ENCODE measurements at regions not wholly inside any gene's neighbourhood (a gene's known extent, or its start where the extent isn't known, plus 50 kb on each side); places are given as distances from the start of the nearest gene placed in this dataset.

DNA sequence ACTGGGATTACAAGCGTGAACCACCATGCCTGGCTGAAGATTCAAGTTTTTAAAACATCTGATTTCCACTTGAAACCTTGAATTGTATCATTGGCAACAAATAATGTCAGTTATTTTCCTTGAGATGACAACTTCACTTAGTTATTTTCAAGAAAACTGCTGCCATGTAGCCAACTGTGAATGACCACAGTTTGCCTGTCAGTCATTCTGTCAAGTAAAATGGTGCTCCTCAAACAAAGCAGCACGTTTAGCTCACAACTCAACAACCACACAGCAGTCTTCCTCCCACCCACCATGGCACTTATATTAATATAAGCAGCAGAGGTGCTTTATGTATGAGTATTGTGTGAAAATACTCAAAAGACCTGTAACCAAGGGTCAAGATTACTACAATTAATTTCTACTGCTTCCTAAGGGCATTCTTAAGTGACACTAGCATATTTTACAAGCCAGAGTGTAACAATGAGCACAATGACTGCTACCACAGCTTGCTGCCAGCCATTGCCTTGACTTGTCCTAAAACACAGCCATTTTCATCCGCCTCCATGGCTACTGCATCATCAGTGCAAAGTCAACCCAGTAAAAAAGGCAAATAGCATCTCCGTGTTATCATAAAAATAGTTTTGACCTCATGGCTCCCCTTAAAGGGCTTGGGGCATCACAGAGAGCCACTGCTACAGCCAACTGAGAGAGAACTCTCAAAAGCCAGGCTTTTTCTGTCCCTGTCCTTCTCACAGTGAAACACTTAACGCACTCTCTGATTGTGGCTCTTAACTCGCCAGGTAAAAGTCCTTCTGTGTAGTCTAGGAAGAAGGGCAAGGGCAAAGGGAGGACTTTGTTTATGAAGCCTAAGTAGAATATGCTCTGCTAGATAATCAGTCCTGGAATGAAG lies 96.4 kb upstream of the TAB2 start:
- Mint-ChIP-seq H3K27me3 (ENCODE audit: low read depth) (no peaks in the 10 kb centered on the region), H3K9me3 (no peaks in the 10 kb centered on the region), H3K36me3 (no peaks in the 10 kb centered on the region), H3K27ac (no peak overlapping the region), H3K4me1 (peaks cover 43% of the 10 kb centered on the region), H3K4me3 (no peak overlapping the region)
- TF ChIP-seq, protein P1, sequence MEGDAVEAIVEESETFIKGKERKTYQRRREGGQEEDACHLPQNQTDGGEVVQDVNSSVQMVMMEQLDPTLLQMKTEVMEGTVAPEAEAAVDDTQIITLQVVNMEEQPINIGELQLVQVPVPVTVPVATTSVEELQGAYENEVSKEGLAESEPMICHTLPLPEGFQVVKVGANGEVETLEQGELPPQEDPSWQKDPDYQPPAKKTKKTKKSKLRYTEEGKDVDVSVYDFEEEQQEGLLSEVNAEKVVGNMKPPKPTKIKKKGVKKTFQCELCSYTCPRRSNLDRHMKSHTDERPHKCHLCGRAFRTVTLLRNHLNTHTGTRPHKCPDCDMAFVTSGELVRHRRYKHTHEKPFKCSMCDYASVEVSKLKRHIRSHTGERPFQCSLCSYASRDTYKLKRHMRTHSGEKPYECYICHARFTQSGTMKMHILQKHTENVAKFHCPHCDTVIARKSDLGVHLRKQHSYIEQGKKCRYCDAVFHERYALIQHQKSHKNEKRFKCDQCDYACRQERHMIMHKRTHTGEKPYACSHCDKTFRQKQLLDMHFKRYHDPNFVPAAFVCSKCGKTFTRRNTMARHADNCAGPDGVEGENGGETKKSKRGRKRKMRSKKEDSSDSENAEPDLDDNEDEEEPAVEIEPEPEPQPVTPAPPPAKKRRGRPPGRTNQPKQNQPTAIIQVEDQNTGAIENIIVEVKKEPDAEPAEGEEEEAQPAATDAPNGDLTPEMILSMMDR (IDR thresholded peaks at IDR 0.05; ENCODE audit: unreplicated experiment), result no peak
- no peak for DNase-seq (ENCODE audit: low spot score in 2 of 2, unreplicated experiment in 2 of 2)

DNA sequence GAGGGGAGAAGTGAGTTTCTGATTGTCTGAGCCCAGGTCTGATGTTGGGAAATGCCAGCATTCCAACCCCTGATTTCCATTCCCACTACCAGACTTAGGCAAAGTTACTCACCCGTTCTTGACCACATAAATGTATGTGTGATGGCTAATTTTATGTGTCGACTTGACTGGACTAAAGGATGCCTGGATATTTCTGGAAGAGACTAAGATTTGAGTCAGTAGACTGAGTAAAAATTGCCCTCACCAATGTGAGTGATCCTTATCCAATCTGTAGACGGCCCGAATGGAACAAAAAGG lies 95.8 kb upstream of the TAB2 start:
- no peak for DNase-seq (ENCODE audit: low spot score in 2 of 2, unreplicated experiment in 2 of 2)
- H3K4me1 Mint-ChIP-seq, result peaks cover 49% of the 10 kb centered on the region
- H3K36me3 Mint-ChIP-seq, result no peaks in the 10 kb centered on the region
- no peak overlapping the region for H3K4me3 Mint-ChIP-seq
- H3K27ac Mint-ChIP-seq, result no peak overlapping the region
- TF ChIP-seq, protein P1 (IDR thresholded peaks at IDR 0.05; ENCODE audit: unreplicated experiment), result no peak
- peaks cover 6% of the 10 kb centered on the region for H3K27me3 Mint-ChIP-seq (ENCODE audit: low read depth)
- no peaks in the 10 kb centered on the region for H3K9me3 Mint-ChIP-seq

DNA sequence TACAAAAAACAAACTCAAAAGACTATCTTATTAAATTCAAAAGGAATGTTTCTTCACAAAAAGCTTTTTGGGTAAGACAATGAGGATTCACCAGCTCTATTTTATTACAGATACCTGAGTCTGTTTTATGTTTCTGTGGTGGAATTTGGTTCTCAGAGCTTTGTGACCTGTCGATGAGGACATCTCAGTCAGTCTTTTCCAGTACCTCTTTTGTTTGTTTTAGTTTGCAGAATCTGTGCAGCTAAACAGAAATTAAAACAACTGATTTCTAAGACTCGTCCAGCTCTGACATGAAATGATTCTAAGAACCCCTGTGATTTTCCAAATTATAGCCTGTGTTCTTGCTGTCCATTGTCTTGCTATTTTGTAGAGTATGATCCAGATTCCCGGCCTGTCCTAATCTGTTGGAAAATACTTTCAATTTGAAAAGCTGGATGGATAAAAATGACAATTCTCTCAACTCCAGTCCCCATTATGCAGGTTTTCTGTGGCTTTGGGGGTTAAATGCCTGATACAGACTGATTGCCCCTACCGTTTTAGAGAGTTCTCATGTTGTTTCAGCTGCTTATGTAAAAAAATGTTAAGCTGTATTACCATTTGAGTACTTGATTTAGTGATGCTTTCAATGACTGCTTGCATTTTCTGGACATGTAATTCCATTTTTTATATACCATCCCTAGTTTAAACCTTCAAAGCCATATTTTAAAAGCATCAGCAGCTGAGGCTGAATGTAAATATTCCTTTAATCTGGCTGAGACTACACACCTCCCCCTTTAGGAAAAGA lies 94.2 kb upstream of the TAB2 start:
- H3K27me3 Mint-ChIP-seq (ENCODE audit: low read depth), result peaks cover 12% of the 10 kb centered on the region
- H3K9me3 Mint-ChIP-seq, result no peaks in the 10 kb centered on the region
- H3K27ac Mint-ChIP-seq, result no peak overlapping the region
- TF ChIP-seq, protein P1 (IDR thresholded peaks at IDR 0.05; ENCODE audit: unreplicated experiment), result no peak
- no peak overlapping the region for H3K4me3 Mint-ChIP-seq
- DNase-seq (ENCODE audit: low spot score in 2 of 2, unreplicated experiment in 2 of 2), result no peak
- H3K4me1 Mint-ChIP-seq, result peaks cover 58% of the 10 kb centered on the region
- no peaks in the 10 kb centered on the region for H3K36me3 Mint-ChIP-seq

DNA sequence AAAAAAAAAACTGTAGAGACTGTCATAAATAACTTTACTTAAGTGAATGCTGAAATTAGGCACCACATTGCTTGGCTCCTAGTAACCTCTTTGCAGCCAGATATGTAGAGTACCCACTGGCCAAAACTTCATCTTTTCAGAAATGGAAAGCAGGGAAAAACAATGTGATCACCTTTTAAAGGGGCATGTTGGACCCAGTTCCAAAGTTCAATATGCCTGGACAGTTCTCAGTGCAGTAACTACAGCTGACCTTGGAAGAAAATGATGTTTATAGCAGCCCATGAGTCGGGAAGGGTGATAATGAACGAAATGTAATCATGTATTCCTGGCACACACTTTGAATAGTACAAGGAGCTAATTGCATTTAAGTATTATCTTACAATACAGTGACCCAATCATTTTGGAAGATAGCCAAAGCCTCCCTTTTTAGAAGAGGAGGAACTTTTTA lies 93.6 kb upstream of the TAB2 start:
- no peaks in the 10 kb centered on the region for H3K9me3 Mint-ChIP-seq
- TF ChIP-seq, protein P1 (IDR thresholded peaks at IDR 0.05; ENCODE audit: unreplicated experiment), result no peak
- no peak overlapping the region for H3K4me3 Mint-ChIP-seq
- H3K36me3 Mint-ChIP-seq, result no peaks in the 10 kb centered on the region
- peaks cover 63% of the 10 kb centered on the region for H3K4me1 Mint-ChIP-seq
- peaks cover 16% of the 10 kb centered on the region for H3K27me3 Mint-ChIP-seq (ENCODE audit: low read depth)
- no peak for DNase-seq (ENCODE audit: low spot score in 2 of 2, unreplicated experiment in 2 of 2)
- no peak overlapping the region for H3K27ac Mint-ChIP-seq

DNA sequence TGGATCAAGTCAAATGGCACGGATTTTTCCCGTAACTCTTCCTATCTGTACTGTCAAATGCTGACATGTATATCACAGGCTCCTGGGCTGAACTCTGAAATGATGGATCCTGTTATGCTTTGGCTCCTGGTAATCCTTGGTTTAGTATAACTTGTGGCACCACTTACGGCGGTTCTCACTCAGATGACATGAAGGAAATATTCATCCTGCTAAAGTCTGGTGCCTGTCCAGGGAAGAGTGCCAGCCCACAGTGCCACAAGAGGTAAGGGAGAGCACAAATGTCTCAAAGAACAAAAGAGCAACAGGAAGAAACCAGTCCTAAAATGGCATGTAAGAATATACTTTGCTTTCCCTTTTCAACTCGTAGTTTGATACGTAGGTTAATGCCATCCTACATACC lies 93.1 kb upstream of the TAB2 start:
- Mint-ChIP-seq H3K27me3 (ENCODE audit: low read depth) (peaks cover 18% of the 10 kb centered on the region), H3K4me1 (peaks cover 66% of the 10 kb centered on the region), H3K27ac (peak overlapping the region; percentile 70), H3K36me3 (no peaks in the 10 kb centered on the region), H3K4me3 (no peak overlapping the region), H3K9me3 (no peaks in the 10 kb centered on the region)
- DNase-seq (ENCODE audit: low spot score in 2 of 2, unreplicated experiment in 2 of 2), result no peak
- TF ChIP-seq, protein P1 (IDR thresholded peaks at IDR 0.05; ENCODE audit: unreplicated experiment), result no peak
